ENCODE measurements at regions not wholly inside any gene's neighbourhood (a gene's known extent, or its start where the extent isn't known, plus 50 kb on each side); places are given as distances from the start of the nearest gene placed in this dataset.

GRCh38 chr18:60092073-60092472 is 192.3 kb downstream of the PMAIP1 start:
- CTCF ChIA-PET, result no interaction called here
- TF ChIP-seq CTCF (IDR thresholded peaks at IDR 0.05; ENCODE audit: control extremely low read depth, extremely low read depth, low read depth, missing control alignments), result no peak
- POLR2A ChIA-PET, result no interaction called here
- DNase-seq (ENCODE audit: extremely low spot score), result no peak

GRCh38 chr18:60090170-60090569 is 190.4 kb downstream of the PMAIP1 start:
- no peak for DNase-seq (ENCODE audit: extremely low spot score)
- CTCF ChIA-PET, result no interaction called here
- POLR2A ChIA-PET, result no interaction called here
- TF ChIP-seq CTCF (IDR thresholded peaks at IDR 0.05; ENCODE audit: control extremely low read depth, extremely low read depth, low read depth, missing control alignments), result no peak

GRCh38 chr18:60082790-60083189 is 183.0 kb downstream of the PMAIP1 start:
- POLR2A ChIA-PET, result no interaction called here
- CTCF ChIA-PET, result no interaction called here
- no peak for TF ChIP-seq CTCF (IDR thresholded peaks at IDR 0.05; ENCODE audit: control extremely low read depth, extremely low read depth, low read depth, missing control alignments)
- DNase-seq (ENCODE audit: extremely low spot score), result no peak

GRCh38 chr18:60082282-60082681 is 182.5 kb downstream of the PMAIP1 start:
- POLR2A ChIA-PET, result no interaction called here
- no peak for DNase-seq (ENCODE audit: extremely low spot score)
- no peak for TF ChIP-seq CTCF (IDR thresholded peaks at IDR 0.05; ENCODE audit: control extremely low read depth, extremely low read depth, low read depth, missing control alignments)
- CTCF ChIA-PET, result no interaction called here

GRCh38 chr18:60075477-60075876 is 175.7 kb downstream of the PMAIP1 start:
- TF ChIP-seq CTCF (IDR thresholded peaks at IDR 0.05; ENCODE audit: control extremely low read depth, extremely low read depth, low read depth, missing control alignments), result no peak
- ChIA-PET POLR2A (no interaction called here), CTCF (no interaction called here)
- no peak for DNase-seq (ENCODE audit: extremely low spot score)

GRCh38 chr18:60070631-60071030 is 170.8 kb downstream of the PMAIP1 start:
- no peak for TF ChIP-seq CTCF (IDR thresholded peaks at IDR 0.05; ENCODE audit: control extremely low read depth, extremely low read depth, low read depth, missing control alignments)
- no peak for DNase-seq (ENCODE audit: extremely low spot score)
- CTCF ChIA-PET, result interaction anchor here (1.1 to 1.3 kb wide), 2 partner anchors 24 to 74 kb away, joined by 3 to 4 read pairs; no protein-coding TSS in a partner anchor
- POLR2A ChIA-PET, result no interaction called here

GRCh38 chr18:60069145-60069544 is 169.3 kb downstream of the PMAIP1 start:
- ChIA-PET POLR2A (interaction anchor here (0.7 kb wide), 1 partner anchor 299 kb away, joined by 6 read pairs; no protein-coding TSS in a partner anchor), CTCF (interaction anchor here (0.8 to 1.1 kb wide), 3 partner anchors 10 to 340 kb away, joined by 3 read pairs; no protein-coding TSS in a partner anchor)
- no peak for DNase-seq (ENCODE audit: extremely low spot score)
- no peak for TF ChIP-seq CTCF (IDR thresholded peaks at IDR 0.05; ENCODE audit: control extremely low read depth, extremely low read depth, low read depth, missing control alignments)
